ENCODE measurements at regions not wholly inside any gene's neighbourhood (a gene's known extent, or its start where the extent isn't known, plus 50 kb on each side); places are given as distances from the start of the nearest gene placed in this dataset.
"Not testable (repeated sequence)": the region's sequence is repeated elsewhere in the genome, so short reads cannot be mapped to it uniquely, and the experiment has no call there.

DNA sequence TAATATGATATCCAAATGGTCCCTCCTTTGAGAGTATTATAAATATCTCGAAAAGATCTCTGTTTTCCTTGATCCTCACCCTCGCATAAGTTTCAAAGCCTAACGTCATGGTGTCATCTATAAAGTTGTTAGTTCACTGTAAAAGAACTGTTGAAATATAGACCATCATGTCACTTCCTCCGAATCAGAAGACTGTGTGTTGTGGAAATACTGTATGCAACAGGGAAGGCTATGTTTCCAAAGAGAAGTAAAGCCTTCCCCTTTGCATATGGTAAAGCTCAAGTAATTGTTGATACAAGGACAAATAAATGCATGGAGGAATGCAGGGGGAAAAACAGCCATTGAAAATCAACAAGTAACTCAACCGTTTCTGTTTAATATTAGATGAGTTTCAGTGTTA lies 125.9 kb downstream of the ZNF365 start:
- not testable (repeated sequence) for DNase-seq

DNA sequence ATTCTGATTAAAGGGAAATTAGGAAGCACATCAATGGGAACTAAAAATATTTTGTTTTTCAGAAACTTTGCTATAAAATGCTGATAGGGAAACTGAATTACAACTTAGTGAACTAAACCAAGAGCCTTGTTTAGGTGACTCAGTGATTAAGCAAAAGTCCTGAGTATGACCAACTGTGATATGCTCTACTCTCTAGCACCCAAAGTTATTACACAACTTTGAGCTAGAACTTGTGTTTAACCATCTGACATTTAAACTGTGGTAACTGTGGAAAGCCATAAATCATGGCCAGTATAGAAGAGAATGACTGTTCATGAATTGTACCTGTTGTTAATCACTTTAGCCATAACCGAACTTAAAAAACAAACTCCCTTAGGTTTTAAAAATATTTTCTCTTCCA lies 127.4 kb downstream of the ZNF365 start:
- no peak for DNase-seq

DNA sequence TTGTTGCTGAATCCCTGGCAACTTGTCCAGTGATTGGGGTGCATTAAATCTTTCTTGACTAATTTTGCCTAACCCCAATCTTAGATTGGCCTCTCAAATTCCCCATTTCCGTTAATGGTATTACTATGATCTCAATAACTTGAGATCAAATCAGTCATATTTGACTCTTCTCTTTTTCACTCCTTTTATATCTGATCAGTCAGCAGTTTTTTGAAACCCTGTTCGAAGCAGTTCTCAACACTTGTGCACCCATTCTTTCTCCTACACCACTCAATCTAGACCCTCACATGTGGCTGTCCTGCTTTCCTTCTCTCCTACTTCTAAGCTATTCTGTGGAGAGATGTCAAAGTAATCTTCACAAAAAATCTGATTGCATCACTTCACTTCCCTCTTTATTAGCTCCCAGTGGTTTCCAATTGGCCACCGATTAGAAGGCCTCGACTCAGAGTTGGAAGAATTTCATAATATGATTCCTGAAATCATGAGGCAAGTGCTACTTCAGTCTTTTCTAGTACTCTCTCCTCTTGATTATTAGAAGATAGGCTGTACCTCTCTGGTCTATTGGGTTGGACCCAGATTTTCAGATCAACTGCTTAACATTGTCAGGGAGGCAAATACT lies 128.9 kb downstream of the ZNF365 start:
- DNase-seq, result no peak

DNA sequence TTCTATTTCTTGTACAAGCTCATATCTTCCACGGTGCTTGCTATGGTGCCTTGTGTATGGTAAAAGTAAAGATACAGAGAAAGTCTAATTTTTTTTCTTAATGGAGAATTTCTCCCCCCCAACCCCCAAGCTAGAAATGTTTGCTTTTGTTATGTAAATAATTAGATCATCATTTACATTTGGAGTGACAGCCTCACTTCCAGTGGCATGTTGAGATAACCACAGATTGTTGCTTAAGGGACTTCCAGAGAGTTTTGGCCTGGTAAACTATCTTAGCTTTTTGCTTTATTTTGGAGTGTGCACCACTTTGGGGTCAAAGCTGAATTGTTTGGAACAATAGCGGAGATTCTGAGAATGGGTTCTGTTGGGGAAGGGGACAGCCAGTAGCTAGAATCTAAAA lies 129.7 kb downstream of the ZNF365 start:
- no peak for DNase-seq

- DNase-seq, result no peak
Observed at GRCh38 chr10:62506371-62506770, 132.2 kb downstream of the ZNF365 start.

DNA sequence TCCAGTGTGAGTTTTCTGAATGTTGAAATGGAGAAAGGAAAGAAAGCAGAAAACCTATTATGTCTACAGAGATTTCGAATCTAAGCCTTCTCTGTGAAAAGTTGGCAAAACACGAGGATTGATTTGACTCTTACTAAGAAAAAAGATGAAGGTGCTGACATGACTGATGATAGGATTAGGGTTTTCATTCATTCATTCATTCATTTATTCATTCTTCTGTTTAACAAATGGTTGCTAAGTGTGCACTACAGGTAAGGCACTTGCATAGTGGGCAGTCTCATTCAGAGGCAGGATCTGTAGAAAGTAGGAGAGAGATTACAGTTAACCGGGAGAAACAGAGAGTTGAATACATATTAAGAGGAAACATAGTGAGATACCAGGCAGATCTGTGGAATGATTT lies 137.1 kb downstream of the ZNF365 start:
- no peak for DNase-seq

DNA sequence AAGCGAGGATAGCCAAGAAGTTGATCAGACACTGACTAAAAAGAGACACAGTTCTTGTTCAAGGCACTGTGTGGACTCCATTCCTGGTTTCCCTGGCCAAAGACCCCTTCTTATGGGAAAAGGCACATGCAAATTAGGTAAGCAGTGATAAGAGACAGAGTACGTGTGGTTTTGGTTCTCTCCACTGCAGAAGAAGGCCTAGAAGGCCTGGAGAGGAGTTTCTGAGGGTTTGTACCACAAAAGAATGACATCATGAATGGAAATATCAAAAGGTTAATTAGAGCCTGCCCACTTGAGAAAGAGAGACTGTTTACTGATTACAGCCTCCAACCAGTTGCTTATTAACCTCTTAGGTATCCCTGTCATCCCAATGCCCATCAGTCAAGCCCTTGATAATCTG lies 137.5 kb downstream of the ZNF365 start:
- DNase-seq, result no peak

GRCh38 chr10:62512732-62513475 lies 138.7 kb downstream of the ZNF365 start:
- no peak for DNase-seq

DNA sequence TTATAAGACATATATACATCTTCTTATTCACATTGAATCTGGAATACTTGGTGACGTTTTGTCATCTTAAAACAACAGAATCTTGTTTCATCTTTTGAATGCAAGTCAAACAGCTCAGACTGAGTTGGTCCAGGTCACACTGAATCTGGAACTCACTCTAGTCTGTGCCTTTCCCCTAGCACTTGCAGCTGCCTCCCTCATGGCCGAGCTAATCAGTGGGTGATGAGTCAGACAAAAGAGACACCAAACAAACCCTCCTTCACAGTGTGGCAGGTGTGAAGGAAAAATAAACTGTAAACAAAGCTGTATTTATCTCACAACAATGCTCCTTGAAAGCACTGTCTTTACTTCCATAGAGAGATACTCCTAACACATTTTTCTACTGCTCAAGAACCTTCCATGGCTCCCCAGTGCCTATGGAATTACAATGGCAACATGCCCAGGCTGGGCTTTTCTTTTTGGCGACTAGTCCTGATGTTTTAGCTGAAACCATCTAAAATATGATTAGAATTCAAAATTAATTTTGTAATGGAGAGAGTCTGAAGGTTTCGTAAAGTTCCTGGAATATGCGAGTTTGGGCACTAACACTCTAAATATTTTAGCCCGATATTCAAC lies 140.0 kb downstream of the ZNF365 start:
- no peak for DNase-seq

DNA sequence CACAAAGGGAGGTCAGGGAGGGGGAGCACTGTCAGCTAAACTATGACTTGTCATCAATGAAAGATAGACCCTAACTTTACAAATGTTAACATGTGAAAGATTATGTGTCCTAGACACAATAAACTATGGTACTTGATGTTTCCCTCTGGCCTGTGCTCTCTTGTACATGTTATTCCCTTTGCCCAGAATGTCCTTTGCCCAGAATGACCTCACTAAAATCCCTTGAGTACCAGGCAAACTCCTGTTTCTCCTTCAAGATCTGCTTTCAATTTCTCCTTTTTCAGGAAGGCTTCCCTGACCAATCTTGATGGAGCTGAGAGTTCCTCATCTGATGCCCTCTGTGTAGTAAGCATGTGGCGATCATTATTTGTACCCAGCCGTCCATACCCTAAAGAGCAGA lies 143.1 kb downstream of the ZNF365 start:
- DNase-seq, result no peak

- DNase-seq, result peak in 1 of 2 donors; percentile 46
Observed at GRCh38 chr10:62527019-62527827, 153.1 kb downstream of the ZNF365 start.

DNA sequence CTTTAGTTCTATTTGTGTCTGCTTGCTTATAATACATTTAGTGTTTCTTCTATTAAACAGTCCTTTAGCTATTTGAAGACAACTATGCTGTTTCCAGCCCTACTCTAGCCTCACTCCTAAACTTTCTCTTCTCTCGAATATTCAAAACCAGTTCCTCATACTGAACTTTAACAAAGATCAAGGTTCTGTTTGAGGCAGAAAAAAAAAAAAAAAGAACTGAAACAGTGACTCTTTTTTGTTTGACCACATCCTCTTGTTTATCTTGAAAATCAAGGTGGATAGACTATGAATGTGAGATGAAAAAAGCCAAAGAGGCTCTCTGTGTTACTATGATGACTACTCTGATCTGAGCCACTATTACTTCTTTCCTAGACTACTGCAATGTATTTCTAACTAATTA lies 154.3 kb downstream of the ZNF365 start:
- DNase-seq, result peak in 1 of 2 donors; percentile 46

DNA sequence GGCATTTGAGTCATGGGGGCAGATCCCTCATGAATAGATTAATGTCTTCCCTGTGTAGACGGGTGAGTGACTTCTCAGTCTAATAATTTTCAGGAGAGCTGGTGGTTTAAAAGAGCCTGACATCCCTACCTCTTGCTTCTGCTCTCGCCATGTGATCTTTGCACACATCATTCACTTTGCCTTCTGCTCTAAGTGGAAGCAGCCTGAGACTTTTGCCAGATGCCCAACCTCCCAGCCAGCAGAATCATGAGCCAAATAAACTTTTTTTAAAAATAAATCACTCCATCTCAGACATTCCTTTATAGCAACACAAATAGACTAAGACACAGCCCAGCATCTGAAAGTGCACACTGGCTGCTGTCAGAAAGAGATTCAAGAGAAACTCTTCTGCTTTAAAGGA lies 155.2 kb downstream of the ZNF365 start:
- DNase-seq, result no peak

DNA sequence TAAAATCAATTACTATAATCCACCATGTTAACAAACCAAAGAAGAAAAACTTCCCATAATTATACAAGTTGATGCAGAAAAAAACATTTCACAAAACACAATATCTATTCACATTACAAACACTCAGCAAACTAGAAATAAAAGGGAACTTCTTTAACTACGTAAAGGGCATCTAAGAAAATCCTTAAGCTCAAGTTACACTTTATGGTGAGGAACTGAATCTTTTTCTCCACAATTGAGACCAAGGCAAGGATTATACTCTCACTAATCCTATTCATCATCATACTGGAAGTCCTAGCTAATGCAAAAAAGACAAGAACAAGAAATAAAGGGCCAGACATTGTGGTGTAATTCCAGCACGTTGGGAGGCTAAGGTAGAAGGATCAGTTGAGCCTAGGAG lies 159.9 kb downstream of the ZNF365 start:
- DNase-seq, result no peak

DNA sequence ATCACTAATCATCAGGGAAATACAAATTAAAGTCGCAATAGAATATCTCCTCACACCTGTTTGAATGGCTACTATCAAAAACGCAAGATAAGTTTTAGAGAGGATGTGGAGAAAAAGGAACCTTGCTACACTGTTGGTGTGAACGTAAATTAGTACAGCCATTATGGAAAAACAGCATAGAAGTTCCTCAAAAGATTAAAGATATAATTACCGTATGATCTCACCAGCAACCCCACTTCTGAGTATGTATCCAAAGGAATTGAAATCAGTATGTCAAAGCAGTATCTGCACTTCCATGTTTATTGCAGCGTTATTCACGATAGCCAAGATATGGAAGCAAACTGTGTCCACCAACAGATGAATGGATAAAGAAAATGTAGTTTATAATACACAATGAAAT lies 164.4 kb downstream of the ZNF365 start:
- DNase-seq, result no peak

DNA sequence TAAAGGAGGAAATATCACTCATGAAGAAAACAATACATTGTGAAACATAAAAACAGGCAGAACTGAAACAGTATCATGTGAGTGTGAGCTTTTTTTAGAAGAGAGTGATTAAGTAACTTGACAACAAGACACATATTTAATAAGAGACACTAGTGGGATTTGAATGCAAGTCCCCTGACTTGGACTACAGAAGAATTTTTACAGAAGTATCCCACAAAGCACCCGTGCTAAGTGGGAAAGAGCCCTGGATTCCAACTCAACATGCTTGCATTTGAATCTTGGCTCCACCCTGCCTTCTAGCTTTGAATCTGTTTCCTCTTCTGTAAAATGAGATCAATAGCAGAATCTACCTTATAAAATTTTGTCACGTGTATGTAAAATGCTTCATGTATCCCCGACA lies 166.2 kb downstream of the ZNF365 start:
- no peak for DNase-seq

GRCh38 chr10:62541811-62542210 lies 167.6 kb downstream of the ZNF365 start:
- DNase-seq, result peak in 1 of 2 donors; percentile 66

DNA sequence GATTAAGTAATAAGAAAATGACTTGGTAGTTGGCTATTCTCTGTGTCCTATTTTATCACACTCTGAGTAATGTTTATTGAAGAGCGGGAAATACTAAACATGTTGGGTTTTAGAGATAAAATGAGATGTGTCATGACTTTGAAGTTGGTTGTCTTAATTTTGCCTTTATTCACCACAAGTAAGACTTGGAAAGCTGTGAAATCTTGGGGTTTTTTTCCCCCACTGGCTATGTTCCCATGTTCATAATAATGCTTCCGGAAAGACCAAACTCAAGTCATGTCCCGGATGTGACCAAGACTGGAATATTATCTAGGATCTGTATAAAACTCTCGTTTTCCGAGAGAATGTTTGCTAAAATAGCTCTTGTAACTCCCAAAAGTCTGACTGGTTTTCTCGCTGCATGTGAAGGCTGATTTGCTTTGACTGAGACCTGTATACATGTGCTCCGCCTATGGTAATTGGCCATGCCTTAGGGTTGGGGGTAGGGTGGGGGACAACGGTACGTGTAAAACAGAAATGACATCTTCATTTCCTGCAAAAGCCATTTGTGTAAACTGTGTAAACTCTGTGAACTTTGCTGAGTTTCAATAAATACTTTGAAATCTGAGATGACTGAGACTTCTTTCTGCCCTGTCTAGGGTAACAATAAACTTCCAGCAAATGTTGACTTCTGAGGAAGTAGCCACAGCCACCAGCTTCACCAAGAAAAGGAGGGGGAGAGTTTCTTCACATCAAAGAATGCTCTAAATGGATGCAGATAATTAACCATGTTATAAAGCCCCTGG lies 169.6 kb downstream of the ZNF365 start:
- DNase-seq, result no peak

GRCh38 chr10:62545160-62546066 lies 171.2 kb downstream of the ZNF365 start:
- peak in 1 of 2 donors; percentile 31 for DNase-seq

GRCh38 chr10:62548686-62549085 lies 174.5 kb downstream of the ZNF365 start:
- no peak for DNase-seq

DNA sequence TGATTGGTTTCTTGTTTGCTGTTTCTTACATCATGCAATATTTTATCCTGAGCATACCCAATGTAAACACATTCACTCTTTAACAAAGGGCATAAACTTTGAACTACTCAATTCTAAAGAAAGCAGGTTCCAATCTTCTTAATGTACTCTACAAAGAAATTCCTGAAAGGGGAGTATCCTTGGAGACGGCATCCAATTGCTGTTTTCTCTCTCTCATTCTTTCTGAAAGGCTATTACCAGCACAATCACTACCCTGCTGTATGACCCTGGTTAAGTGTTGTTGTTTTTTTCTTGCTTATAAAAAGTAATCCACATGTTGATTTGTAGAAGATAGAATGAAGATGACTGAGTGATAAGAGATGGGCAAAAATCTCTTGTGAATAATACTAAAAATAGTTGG lies 176.0 kb downstream of the ZNF365 start:
- no peak for DNase-seq
